GM18511 (cell line): ENCODE measurements at regions not wholly inside any gene's neighbourhood (a gene's known extent, or its start where the extent isn't known, plus 50 kb on each side); places are given as distances from the start of the nearest gene placed in this dataset.

Experiments used
- ATAC-seq: cut with Tn5 transposase; IDR thresholded peaks from one replicate; pipeline ENCODE4 v1.9.1; 2021; ENCODE audit warnings: mild to moderate bottlenecking, moderate library complexity; ENCODE audit not compliant: unreplicated experiment

DNA sequence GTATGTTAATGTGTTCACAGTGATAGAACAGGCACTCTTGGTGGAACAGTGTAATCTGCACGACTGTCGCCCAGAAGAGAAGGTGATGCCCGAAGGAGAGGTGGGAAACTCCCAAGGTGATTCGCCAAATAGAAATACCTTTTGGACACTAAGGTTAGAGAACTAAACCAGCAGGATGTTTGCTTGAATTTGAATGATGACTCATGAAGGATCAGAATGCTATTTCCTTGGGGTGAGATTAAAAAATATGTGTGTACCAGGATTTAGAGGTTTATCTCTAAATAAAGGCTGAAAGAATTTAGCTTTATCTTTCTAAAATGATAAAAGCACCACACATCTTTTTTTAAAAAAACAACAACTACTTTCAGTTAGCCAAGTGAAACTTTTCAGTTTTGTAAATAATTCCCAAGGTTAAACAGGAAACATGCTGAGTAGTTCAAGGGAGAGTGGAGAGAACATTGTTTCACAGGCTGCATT, 297.4 kb upstream of the TAS2R1 start:
- ATAC-seq, result no peak

DNA sequence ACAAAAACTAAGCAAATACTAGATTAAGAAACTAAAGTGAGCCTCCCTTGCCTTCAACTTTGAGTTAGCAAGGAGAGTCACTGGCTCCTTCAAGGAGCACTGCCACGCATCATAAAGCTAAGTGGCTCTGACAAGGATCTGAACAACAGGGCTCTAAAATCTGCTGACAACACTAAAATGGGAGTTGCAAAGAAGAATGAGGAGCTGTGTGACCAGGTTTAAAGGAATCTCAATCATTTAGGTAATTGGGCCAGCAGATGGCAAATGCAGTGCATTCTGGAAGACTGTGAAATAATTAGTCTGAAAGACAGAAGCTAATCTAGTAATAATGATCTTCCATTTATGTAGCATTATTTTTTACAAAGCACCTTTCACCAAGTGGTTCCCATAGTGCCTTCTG, 297.0 kb upstream of the TAS2R1 start:
- no peak for ATAC-seq

DNA sequence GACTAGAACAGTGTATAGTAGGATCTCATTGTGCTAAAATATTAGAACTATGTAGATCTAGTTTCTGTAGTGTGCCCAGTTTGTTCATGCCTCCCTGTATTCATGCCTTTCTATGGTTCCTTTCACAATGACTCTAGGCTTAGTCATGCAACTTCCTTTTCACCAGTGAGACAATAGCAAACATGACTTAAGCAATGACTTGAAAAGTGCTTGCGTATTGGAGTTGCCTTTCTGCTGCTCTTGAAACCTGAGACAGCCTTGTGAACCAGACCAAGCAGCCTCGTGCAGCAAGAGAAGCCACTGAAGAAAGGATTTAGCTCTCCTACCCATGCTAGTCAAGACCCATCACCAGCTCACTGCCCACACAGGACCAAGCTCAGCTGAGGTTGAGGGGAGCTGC, 294.5 kb upstream of the TAS2R1 start:
- ATAC-seq, result peak; percentile 63

DNA sequence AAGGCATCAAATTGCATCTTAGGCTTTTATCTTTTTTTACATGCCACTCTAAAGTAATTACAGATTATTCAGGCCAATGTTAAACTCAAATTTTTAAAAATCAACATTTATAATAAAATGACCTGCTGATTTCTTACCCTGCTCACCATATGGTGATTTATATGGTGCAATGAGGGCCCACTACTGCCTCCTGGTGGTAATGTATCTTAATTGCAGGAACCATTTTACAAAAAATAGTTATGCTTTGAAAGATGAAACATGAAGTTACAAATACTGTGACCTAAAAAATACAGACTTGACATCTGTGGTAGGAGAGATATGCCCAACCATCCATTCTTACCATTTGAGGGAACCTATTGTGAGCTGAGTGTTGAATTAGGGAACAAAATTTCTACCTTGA, 292.6 kb upstream of the TAS2R1 start:
- ATAC-seq, result no peak

DNA sequence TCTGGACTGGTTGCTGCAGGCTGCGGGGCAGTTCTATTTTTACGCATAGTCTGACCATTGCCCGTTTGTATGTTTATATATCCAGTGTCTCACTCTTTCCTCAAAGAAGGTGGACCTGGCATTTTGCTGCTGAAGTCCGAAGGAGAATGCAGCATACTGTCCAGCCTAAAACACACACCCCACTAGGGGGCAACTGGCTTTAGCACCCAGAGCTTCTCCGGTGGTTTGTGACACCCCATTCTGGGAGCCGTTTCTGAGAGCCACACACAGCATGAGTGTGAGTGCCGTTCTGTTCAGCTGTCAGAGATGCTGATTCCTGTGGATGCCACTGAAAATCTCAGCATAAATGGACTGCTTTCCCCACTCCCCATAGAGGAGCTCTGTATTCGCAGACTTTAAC, 290.5 kb upstream of the TAS2R1 start:
- ATAC-seq, result no peak

DNA sequence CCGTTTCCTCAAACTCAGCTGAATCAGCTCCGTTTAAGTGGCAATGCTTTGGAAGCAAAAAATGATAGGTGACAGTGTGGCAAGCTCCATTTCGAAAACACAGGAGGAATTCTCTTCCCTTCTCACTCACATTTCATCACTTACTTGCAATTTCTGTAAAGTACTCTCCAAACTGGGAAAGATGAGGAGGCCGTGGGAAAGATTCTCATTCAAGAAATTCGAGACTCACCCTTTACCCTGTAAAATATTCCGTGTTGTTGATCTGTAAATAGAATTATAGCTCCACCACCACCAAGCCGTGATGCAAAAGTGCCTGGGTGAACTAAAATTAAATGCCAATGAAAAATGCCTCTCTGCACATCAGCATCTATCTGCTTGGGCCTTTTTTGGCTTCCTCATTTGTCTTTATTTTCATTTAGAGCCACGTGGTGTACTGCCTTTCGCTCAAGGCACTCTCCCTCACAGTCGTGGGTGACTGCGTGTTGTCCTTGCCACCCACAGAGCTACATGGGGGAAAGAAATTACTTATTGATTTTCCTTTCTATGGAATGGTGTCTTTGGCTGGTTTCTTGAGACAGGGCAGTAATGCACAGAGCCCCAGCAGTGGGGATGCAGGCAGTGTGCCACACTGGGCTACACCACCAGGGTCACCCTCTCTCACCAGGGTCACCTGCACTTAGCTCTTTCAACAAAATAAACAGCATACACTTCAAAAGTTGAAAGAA, 289.3 kb upstream of the TAS2R1 start:
- no peak for ATAC-seq

DNA sequence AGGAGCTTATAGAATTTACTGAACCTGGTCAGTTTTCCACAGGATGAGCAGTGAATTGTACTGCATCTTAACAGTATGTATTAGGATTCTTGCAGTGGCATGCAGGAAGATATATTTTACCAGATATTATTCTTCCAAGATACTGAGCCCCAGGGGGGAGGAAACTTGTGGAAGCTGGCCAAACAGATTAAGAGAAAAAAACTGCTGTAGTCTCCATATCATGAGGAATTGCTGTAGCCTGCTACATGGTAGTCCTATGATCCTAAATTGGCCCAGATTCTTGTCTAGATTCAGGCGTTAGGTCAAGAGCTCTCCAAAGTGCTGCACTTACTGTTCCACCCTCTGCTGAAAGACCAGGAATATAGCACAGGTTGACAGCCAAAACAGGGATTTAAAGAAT, 275.5 kb upstream of the TAS2R1 start:
- ATAC-seq, result no peak

DNA sequence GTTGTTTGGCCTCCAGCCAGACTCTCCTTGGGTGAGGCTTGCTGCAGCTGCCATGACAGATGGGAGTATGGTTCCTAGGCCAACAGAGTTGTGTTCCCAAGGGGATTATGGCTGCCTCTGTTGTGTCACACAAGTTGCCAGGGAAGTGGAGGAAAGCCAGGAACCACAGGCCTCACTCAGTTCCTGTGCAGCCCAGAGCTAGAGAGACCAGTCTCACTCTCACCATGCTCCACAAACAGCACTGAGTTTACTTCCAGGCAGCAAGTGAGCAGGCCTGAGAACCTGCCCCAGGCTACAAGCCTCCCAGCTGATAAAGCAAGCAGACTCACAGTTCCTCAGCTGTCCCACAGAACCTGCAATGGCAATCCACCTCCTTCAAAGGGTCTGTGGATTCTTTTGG, 273.6 kb upstream of the TAS2R1 start:
- ATAC-seq, result no peak

DNA sequence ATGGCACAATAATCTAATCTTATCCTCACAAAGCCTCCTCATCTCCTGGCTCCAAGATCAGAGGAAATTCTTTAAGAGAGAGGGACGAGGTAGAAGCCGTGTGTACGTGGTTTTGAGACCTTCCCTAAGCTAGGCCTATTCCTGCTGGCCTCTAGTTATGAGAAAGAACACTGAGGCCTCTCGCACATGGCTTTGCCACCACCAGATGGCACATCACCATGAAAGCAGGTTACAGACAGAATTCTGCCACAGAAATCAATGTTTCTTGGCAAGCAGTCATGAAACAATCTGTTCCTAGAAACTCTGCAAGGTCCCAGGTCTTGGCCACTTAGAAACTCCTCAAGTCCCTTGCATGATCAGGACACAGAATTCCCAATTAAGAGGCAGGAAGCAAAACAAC, 268.2 kb upstream of the TAS2R1 start:
- no peak for ATAC-seq

DNA sequence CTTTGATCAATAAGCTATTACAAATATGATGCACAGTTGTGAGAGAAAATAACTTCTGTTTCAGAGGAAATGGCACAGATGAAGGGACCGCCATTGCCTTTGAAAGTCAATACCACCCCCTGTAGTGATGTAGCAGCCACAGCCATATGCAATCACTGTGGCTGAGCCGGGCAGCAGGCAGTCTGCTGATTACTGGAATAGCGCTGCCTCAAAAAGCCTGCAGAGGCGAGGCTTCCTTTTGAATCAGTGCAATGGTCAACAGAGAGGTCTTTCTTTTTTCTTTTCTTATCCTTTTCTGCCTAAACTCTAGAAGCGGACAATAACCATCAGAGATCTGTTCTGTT, 265.1 kb upstream of the TAS2R1 start:
- no peak for ATAC-seq

DNA sequence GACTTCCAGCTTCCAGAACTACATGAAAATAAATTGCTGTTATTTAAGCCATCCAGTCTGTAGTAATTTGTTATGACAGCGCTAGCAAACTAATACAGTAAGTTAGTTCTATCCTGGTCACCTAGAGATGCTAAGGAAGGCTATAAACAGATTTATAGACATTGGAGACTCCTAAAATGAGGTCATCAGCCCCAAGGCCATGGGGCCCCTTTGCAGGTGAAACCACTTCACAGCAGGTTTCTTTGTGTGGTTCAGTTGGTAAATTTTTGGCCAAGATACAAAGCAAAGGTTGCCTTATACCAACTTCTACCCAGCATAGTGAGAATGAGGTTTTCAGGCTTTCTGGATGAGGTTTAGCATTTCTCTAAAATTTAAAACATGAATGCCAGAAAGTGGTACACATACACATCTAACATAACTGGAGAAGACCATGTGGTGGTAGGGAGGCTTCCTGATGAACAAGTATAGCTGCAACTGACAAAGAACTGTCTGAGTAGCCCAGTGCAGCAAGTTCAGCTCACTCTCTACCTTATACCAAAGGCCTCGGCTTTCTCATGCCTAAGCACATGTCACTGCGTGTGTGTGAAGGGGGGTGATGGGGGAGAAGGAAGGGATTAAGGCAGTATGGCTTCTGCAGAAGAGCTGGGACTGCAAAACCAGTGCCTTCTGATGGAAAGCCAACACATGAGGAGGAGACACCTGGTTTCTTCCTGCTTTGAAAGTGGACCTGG, 264.6 kb upstream of the TAS2R1 start:
- no peak for ATAC-seq

DNA sequence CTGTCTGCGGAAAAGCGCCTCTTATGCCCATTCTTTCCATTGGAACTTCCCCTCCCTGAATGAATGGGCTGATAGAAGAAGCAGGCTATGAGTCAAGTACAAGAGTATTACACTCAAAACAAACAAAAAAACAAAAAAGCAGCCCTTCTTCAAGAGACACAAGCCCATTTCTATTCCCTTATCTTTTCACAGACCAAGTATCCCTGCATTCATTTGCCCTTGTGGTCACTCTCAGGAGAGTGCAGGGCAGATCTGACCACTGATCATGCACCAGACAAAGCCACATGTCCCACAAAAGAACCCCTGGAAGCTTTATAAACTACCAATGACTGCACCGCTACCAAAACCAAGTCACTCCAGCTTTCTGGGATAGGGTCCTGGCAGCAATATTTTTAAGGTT, 262.5 kb upstream of the TAS2R1 start:
- ATAC-seq, result no peak

DNA sequence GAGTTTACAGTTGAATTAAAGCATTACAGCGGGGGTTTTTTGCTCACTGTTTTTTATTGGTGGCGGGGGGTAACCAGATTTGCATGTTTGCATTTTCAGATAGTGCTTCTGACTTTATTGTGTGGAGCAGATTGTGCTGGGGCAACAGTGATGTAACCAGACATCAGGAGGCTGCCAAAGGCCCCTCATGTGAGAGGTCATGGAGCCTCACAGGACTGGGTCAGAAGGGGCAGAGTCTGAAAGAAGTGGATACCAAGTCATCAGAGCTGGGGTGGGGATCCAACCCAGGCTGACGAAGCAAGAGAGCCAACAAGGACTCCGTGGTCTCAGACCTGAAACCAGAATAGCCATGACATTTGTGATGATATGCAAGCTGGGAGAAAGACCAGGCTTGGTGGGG, 259.4 kb upstream of the TAS2R1 start:
- no peak for ATAC-seq

DNA sequence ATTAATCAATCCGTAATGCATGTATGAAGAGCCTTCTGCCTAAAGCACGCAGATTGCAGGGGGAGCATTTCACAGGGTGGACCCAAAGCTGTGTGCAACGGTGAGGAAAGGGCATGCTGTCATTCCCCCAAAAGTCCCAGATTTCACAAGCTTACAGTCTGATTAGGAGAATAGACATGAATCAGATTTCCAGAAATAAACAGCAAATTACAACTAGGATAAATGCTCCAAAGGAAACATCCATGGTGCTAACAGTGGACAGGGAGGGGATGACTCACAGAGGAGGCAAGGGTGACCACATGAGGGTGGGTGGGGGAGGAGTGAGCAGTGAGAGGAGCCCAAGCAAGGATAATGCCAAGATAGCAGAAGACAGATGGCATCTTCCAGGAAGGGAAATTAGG, 258.4 kb upstream of the TAS2R1 start:
- no peak for ATAC-seq

DNA sequence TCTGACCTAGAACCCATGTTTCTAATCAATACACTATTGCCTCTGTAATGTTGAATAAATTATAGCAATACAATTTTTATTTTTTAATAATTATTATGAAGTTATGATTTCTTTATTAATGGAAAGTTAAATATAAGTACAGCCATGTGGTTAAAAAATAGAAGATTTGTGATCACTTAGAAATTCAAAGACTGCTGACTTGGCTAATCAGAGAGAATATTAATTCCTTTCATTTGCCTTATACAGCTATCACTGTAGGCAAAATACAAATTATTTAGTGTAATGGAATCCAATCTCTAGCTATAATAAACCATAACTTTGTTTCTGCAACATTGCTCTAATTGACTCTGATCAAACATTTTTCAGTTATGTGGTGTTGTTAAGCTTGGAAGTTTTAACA, 255.0 kb upstream of the TAS2R1 start:
- ATAC-seq, result no peak

DNA sequence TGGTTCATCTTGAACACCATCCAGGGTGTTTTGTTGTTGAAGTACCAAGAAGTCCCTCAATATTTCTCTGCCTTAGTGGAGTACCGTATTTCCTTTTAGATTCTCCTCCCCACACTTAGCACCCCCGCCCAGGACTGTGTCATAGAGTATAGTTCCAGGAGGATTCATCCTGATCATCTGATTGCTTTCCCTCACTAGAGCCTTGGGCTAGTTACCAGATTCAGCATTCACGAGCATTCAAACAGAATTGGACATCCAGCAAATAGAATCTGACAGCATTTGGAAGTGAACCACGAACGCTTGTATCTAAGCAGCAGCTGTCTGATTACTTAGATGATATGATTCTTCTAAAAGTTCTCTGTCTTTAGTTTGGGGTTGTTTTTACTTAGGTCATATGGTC, 248.1 kb upstream of the TAS2R1 start:
- no peak for ATAC-seq

DNA sequence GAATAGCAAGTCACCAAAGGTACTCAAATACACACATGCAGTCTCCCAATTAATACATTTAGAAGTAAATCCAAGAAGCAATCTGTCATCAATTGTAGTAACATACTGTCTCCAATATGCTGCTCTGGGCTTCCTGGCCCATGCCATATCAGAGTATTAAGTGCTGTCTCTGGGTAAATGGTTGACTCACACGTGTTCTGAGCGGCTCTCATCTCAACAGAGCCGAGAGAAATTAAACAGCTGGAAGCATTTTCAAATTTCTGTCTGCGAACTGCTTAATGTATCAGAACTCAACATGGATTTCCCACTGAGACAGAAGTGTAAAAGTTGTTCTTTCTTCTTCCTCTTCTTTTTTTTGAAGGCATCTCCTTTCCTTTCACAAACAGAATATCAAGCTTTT, 247.3 kb upstream of the TAS2R1 start:
- no peak for ATAC-seq

DNA sequence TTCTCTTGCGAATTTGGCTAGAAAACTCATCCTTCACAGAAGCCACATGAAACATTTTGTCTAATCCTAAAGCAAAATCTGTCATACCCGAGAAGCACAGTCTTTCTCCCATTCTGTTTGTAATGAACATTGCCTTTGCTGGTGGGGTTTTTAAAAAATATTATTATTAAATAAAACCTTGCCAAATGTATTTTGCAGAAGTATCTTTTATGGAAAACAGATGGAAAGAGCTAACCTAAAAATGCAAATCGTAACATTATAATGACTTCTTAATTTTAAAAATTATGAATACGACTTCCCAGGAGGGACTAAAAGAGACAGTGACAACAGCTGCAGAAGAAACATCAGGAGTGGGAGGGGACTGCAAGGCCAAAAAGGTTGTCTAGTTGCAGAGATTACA, 246.3 kb upstream of the TAS2R1 start:
- ATAC-seq, result no peak

DNA sequence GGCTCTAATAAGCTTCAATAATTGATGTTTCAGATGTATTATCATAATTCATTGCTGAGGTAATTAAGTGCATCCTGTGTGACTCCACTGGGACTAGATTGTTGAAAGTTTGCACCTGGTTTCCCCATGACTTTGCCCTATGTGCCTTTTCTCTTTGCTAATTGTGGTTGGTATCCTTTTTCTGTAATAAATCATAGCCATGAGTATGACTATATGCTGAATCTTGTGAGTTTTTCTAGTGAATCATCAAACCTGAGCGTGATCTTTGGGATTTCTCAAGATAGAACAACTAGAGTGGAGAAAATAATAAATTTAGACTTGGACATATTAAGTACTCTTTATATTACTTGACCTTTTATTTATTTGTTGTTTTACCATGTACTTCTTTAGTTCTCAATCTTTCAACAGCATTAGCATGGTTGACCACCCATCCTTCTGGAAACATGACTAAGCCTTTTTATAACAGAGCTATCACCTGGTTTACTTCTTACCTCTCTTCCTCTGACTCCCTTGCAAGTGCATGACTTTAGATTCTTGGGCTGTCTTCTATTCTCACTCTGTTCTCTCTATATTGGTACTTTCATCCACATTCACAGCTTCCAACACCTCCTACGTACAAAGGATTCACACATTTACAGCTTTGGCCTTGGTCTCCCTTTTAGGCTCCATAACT, 239.6 kb upstream of the TAS2R1 start:
- no peak for ATAC-seq

DNA sequence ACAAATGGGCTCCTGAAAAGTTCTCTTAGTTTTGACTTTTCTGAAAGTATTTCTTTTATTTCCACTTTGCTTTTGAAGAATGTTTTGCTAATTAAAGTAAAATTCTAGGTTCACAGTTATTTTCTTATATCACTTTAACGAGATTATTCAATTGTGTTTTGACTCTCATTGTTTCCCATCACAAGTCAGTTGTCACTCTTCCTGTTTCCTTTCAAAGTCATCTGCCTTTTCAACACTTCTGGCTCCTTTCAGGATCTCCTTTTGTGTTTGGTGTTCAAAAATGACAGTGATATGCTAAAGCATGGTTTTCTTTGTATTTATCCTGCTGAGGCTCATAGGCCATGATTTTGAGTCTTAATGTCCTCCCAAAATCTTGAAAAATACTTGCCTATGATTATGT, 235.4 kb upstream of the TAS2R1 start:
- ATAC-seq, result no peak

DNA sequence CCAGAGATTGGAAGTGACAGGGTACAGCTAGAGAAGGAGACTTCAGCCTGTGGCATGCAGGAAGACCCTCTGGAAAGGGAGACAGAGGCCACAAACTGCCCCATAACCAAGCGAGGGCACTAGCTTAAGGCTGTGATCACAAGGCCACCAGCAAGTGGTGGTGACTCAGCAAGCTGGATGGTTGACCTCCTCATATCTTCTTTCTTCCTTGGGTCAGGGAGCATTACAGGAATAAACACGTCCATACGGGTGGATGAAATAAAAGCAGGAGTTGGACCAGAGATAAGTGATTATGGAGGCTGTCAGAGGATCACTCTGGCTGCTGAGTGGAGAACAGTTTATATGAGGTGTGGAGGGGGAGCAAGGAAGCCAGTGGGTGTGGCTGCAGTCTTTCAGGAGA, 234.6 kb upstream of the TAS2R1 start:
- ATAC-seq, result no peak

DNA sequence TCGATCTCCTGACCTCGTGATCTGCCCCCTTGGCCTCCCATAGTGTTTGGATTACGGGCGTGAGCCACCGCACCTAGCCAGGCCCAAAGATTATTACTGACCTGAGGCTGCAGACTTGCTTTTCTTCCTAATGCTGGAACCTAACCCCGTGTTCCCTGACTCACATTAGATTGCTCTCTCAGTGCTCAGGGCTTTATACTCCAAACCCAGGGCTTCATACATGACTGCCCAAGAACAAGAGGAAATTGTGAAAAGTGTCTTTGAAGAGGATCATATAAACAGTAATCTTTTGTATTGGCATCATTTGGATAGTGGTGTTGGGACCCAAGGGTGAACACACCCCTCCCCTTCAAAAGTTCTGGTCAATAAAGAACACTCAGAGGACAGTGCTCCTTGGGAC, 233.3 kb upstream of the TAS2R1 start:
- no peak for ATAC-seq
